HG02759 (cell line): ENCODE measurements at regions not wholly inside any gene's neighbourhood (a gene's known extent, or its start where the extent isn't known, plus 50 kb on each side); places are given as distances from the start of the nearest gene placed in this dataset.

Experiments
- ATAC-seq: cut with Tn5 transposase; IDR thresholded peaks from one replicate; pipeline ENCODE4 v1.9.1; 2021; ENCODE audit warnings: mild to moderate bottlenecking, moderate library complexity; ENCODE audit not compliant: unreplicated experiment

GRCh38 chr2:217484046-217484445, 518.7 kb downstream of the TNS1 start:
- no peak for ATAC-seq

GRCh38 chr2:217482056-217482710, 520.6 kb downstream of the TNS1 start:
- no peak for ATAC-seq

- ATAC-seq: no peak
Measured at GRCh38 chr2:217481577-217481976, 521.2 kb downstream of the TNS1 start.

GRCh38 chr2:217479566-217479965, 523.2 kb downstream of the TNS1 start:
- ATAC-seq: no peak

GRCh38 chr2:217478831-217479455, 523.9 kb downstream of the TNS1 start:
- no peak for ATAC-seq

- ATAC-seq: no peak
Measured at GRCh38 chr2:217477583-217477982, 525.2 kb downstream of the TNS1 start.

GRCh38 chr2:217475791-217476190, 527.0 kb downstream of the TNS1 start:
- no peak for ATAC-seq

- ATAC-seq: no peak
Measured at GRCh38 chr2:217475101-217475500, 527.7 kb downstream of the TNS1 start.

GRCh38 chr2:217471319-217471718, 531.5 kb downstream of the TNS1 start:
- no peak for ATAC-seq

GRCh38 chr2:217469203-217469810, 533.5 kb downstream of the TNS1 start:
- no peak for ATAC-seq

- no peak for ATAC-seq
Measured at GRCh38 chr2:217468042-217468830, 534.6 kb downstream of the TNS1 start.

- no peak for ATAC-seq
Measured at GRCh38 chr2:217467331-217467730, 535.5 kb downstream of the TNS1 start.

GRCh38 chr2:217466805-217467204, 536.0 kb downstream of the TNS1 start:
- ATAC-seq: no peak

GRCh38 chr2:217466104-217466503, 536.7 kb downstream of the TNS1 start:
- ATAC-seq: no peak

GRCh38 chr2:217465100-217465499, 537.7 kb downstream of the TNS1 start:
- ATAC-seq: no peak

GRCh38 chr2:217463402-217464075, 539.3 kb downstream of the TNS1 start:
- ATAC-seq: no peak

GRCh38 chr2:217462121-217462520, 540.7 kb downstream of the TNS1 start:
- ATAC-seq: no peak

GRCh38 chr2:217461674-217462073, 541.1 kb downstream of the TNS1 start:
- ATAC-seq: no peak

- no peak for ATAC-seq
Measured at GRCh38 chr2:217459680-217460405, 543.0 kb downstream of the TNS1 start.

- no peak for ATAC-seq
Measured at GRCh38 chr2:217459016-217459415, 543.8 kb downstream of the TNS1 start.
